ENCODE measurements at regions not wholly inside any gene's neighbourhood (a gene's known extent, or its start where the extent isn't known, plus 50 kb on each side); places are given as distances from the start of the nearest gene placed in this dataset.

GRCh38 chr2:181786371-181787228 is 104.9 kb upstream of the ITPRID2 start:
- DNase-seq = no peak
- no peaks in the 10 kb centered on the region for H3K27me3 Mint-ChIP-seq
- ATAC-seq (ENCODE audit: poor library complexity) = no peak
- H3K4me1 ChIP-seq (ENCODE audit: insufficient read depth, low read length) = no peaks in the 10 kb centered on the region
- H3K27ac ChIP-seq (ENCODE audit: low read depth in 1 of 2, low read length in 2 of 2) = no peak overlapping the region
- H3K4me3 ChIP-seq (ENCODE audit: low read length) = no peak overlapping the region
- H3K27ac Mint-ChIP-seq = no peak overlapping the region
- H3K4me3 Mint-ChIP-seq = no peak overlapping the region
- no peaks in the 10 kb centered on the region for H3K36me3 ChIP-seq (ENCODE audit: insufficient read depth, low read length)
- ChIA-PET POLR2A (no interaction called here), CTCF (no interaction called here)
- H3K9me3 Mint-ChIP-seq = no peaks in the 10 kb centered on the region
- peaks cover 8% of the 10 kb centered on the region for H3K4me1 Mint-ChIP-seq (ENCODE audit: low read depth)
- no peaks in the 10 kb centered on the region for H3K36me3 Mint-ChIP-seq (ENCODE audit: low read depth)
- H3K9me3 ChIP-seq (ENCODE audit: control insufficient read depth in 1 of 2, insufficient read depth in 1 of 2, low read length in 2 of 2) = no peaks in the 10 kb centered on the region
- H3K27me3 ChIP-seq (ENCODE audit: control insufficient read depth in 1 of 2, insufficient read depth in 2 of 2, low read length in 2 of 2) = no peaks in the 10 kb centered on the region
- TF ChIP-seq, protein P1, sequence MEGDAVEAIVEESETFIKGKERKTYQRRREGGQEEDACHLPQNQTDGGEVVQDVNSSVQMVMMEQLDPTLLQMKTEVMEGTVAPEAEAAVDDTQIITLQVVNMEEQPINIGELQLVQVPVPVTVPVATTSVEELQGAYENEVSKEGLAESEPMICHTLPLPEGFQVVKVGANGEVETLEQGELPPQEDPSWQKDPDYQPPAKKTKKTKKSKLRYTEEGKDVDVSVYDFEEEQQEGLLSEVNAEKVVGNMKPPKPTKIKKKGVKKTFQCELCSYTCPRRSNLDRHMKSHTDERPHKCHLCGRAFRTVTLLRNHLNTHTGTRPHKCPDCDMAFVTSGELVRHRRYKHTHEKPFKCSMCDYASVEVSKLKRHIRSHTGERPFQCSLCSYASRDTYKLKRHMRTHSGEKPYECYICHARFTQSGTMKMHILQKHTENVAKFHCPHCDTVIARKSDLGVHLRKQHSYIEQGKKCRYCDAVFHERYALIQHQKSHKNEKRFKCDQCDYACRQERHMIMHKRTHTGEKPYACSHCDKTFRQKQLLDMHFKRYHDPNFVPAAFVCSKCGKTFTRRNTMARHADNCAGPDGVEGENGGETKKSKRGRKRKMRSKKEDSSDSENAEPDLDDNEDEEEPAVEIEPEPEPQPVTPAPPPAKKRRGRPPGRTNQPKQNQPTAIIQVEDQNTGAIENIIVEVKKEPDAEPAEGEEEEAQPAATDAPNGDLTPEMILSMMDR (IDR thresholded peaks at IDR 0.05) = no peak
- intact Hi-C loops (cut with DNase I, micrococcal nuclease) = no loop called here

DNA sequence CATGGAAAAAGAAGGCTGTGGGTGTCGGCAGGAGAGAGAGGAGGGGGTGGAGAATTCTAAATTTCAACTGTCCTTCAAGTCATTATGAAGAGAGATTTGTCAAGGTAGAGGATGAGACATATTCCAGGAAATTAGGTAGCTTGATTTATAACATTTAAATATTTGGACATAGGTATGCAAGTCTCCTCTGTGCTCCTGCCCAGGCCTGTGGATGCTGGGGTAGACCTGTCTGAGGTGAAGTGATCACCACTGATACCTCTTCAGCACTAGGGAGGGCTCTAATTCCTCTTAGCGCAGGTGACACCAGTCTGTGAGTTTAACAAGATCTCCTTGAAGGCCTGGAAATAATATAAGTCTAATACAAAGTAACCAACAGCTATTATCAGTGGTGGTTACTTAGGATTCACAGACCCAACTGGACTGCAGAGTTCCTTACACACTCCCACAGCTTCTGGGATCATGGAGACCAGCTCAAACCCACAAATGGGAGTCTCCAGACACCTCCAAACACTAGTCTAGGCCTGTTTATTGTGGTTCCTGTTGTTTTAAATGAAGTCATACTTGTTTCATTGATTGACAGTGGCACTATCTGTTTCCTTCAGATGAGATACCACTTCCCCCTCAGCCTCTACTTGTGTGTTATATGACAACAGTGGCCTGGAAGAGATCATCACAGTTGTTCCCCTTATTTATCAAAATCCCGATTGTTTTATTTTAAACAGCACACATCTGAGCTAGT is 104.1 kb upstream of the ITPRID2 start:
- CTCF ChIA-PET = no interaction called here
- Histone ChIP-seq H3K4me1 (ENCODE audit: insufficient read depth, low read length) (no peaks in the 10 kb centered on the region), H3K27ac (ENCODE audit: low read depth in 1 of 2, low read length in 2 of 2) (no peak overlapping the region), H3K9me3 (ENCODE audit: control insufficient read depth in 1 of 2, insufficient read depth in 1 of 2, low read length in 2 of 2) (no peaks in the 10 kb centered on the region), H3K27me3 (ENCODE audit: control insufficient read depth in 1 of 2, insufficient read depth in 2 of 2, low read length in 2 of 2) (no peaks in the 10 kb centered on the region), H3K4me3 (ENCODE audit: low read length) (no peak overlapping the region), H3K36me3 (ENCODE audit: insufficient read depth, low read length) (no peaks in the 10 kb centered on the region)
- Mint-ChIP-seq H3K36me3 (ENCODE audit: low read depth) (no peaks in the 10 kb centered on the region), H3K4me1 (ENCODE audit: low read depth) (peaks cover 8% of the 10 kb centered on the region), H3K9me3 (no peaks in the 10 kb centered on the region), H3K27me3 (no peaks in the 10 kb centered on the region), H3K4me3 (no peak overlapping the region), H3K27ac (no peak overlapping the region)
- no peak for ATAC-seq (ENCODE audit: poor library complexity)
- POLR2A ChIA-PET = no interaction called here
- intact Hi-C loops (cut with DNase I, micrococcal nuclease) = no loop called here
- TF ChIP-seq, protein P1 (IDR thresholded peaks at IDR 0.05) = no peak
- no peak for DNase-seq

DNA sequence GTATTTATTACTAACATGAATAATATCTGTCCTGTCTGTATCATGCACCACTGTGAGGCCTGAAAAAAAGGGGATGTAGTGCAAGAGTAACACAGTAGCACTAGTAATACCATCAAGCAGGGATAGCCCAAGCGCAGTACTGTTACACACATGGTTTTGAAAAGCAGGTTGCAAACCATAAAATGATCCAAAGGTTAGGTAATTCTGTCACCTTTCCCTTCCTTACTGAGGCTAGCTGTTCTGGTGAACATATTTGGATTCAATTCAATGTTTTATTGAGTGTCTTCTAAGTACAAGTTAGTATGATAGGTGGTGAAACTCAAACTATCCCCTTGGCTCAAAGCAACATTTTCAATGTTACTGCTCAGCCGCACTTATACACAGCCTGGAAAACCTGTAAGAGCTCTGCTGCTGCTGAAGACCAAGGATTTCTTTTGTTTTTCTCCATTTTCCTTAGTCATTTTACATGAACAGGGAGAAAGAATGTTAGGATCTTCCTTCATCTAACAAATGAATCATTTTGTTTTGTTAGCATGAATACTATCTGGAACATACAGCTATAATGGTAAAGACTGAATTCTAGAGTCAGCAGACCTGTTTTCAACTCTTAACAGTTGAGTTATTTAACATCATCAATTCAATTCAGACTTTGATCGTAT is 102.5 kb upstream of the ITPRID2 start:
- Mint-ChIP-seq H3K4me1 (ENCODE audit: low read depth) (peaks cover 8% of the 10 kb centered on the region), H3K36me3 (ENCODE audit: low read depth) (no peaks in the 10 kb centered on the region), H3K27ac (no peak overlapping the region), H3K4me3 (no peak overlapping the region), H3K9me3 (no peaks in the 10 kb centered on the region), H3K27me3 (no peaks in the 10 kb centered on the region)
- no peaks in the 10 kb centered on the region for H3K9me3 ChIP-seq (ENCODE audit: control insufficient read depth in 1 of 2, insufficient read depth in 1 of 2, low read length in 2 of 2)
- ChIA-PET POLR2A (no interaction called here), CTCF (no interaction called here)
- H3K27me3 ChIP-seq (ENCODE audit: control insufficient read depth in 1 of 2, insufficient read depth in 2 of 2, low read length in 2 of 2) = no peaks in the 10 kb centered on the region
- no peaks in the 10 kb centered on the region for H3K4me1 ChIP-seq (ENCODE audit: insufficient read depth, low read length)
- TF ChIP-seq, protein P1 (IDR thresholded peaks at IDR 0.05) = no peak
- H3K27ac ChIP-seq (ENCODE audit: low read depth in 1 of 2, low read length in 2 of 2) = no peak overlapping the region
- no peak for DNase-seq
- no peaks in the 10 kb centered on the region for H3K36me3 ChIP-seq (ENCODE audit: insufficient read depth, low read length)
- no peak overlapping the region for H3K4me3 ChIP-seq (ENCODE audit: low read length)
- no peak for ATAC-seq (ENCODE audit: poor library complexity)
- intact Hi-C loops (cut with DNase I, micrococcal nuclease) = no loop called here

All from CD4-positive, alpha-beta T cell (primary cell).